NCI-H460 (cell line): ENCODE measurements at regions not wholly inside any gene's neighbourhood (a gene's known extent, or its start where the extent isn't known, plus 50 kb on each side); places are given as distances from the start of the nearest gene placed in this dataset.

Experiments
- DNase-seq: peaks from one replicate; pipeline ENCODE4 v3.0.0-alpha.2; 2016; ENCODE audit warnings: low read depth; ENCODE audit errors: extremely low read depth

DNA sequence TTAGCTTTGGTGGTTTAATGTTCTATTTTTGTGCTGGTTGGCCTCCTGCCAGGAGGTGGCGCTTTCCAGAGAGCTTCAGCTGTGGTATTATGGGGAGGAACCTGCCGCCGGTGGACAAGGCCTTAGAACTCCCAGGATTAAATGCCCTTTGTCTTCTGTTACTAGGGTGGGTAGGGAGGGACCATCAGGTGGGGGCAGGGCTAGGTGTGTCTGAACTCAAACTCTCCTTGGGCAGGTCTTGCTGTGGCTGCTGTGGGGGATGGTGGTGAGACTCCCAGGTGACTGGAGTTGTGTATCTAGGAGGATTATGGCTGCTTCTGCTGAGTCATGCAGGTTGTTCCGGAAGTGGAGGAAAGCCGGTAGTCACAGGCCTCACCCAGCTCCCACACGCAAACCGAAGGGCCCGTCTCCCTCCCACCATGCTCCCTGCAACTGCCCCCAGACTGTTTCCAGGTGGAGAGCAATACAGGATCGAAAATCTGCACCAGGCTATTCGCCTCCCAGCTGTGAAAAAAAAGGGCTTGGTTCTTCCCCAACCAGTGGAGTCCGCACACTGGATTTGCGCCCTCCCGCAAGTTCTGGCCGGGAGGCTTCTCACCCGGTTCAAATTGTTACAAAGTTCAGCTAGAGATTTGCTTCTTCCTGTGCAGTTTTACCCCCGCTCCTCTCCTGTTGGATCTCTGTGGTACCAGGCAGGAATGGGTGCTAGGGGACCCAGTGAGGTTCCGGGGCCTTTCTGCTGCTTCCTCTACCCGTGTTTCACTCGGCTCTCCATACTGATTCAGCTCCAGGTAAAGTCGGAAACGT, 220.5 kb downstream of the CENPF start:
- no peak for DNase-seq

DNA sequence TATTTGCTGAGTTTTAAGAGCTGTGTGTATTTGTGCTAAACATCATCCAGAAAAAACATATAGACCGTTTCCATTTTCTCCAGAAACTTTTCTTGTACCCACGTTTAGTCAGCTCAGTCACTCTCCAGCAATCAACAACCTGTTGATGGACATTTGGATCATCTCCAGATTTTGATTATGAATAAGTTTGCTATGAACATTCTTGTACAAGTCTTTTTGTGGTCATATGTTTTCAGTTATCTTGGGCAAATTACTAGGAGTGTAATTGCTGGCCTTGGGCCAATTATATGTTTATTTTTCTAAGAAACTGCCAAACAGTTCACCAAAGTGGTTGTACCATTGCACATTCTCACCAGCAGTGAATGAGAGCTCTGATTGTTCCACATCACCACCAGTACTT, 221.8 kb downstream of the CENPF start:
- DNase-seq = no peak

DNA sequence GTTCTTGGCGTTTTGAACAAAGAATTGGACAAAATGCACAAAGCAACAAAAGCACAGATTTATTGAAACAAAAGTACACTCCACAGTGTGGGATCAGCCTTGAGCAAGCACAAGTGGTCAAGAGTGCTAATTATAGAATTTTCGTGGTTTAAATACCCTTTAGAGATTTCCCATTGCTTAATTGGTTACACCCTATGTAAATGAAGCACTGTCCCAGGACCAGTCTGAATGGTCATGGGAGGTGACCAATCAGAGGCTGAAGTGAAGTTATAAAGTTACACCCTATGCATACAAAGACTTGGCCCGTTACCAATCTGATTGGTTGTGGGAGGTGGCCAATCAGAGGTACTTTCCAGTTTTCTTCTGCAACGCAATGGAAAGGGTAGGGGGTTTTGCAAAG, 223.6 kb downstream of the CENPF start:
- DNase-seq = no peak

DNA sequence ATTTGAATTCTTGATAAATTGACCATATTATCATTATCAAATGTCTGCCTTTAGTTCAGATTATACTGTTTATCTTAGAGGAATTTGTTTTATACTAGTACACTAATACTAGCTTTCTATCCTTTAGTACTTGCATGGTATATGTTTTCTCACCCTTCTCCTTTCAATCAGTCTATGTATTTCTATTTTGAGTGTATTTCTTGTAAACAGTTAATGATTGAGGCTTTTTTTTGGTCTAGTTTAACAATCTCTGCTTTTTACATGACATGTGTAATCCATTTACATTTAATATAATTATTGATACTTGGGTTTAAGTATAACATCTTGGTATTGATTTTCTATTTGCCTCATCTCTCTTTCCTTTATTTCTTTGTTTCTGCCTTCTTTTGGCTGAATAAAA, 224.9 kb downstream of the CENPF start:
- no peak for DNase-seq

DNA sequence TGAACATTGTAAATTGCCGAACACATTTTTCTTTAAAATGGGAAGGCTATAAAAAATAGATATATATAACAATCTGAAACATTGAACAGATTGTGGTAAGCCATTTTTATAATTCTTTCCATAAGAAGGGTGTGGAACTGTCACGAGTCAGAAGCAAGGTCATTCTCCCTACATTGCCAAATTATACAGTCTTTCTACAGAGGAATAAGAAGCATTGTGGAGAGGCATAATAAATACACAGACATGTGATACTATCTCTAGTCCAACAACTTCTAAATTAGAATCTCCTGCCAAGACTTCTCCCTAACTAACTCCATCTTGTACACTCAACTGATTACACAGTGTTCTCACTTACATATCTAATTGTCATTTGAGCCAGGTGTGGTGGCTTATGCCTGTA, 227.9 kb downstream of the CENPF start:
- DNase-seq = no peak

DNA sequence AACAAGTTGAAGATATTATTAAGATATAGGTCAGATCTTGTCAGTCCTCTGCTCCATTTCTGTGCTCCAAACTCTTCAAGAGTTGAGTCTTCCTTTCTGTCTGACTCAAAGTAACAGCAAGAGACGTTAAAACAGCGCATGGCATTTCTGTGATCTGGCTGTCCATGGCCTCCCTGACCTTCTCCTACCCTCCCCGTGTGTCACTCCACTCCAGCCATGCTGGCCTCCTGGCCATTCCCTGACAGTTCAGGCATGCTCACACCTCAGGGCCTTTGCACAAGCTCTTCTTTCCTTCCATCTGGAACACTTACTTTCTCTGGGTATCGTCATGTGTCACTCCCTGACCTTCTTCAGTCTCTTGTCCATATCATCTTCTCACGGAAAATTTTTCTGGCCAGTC, 229.0 kb downstream of the CENPF start:
- DNase-seq = no peak

DNA sequence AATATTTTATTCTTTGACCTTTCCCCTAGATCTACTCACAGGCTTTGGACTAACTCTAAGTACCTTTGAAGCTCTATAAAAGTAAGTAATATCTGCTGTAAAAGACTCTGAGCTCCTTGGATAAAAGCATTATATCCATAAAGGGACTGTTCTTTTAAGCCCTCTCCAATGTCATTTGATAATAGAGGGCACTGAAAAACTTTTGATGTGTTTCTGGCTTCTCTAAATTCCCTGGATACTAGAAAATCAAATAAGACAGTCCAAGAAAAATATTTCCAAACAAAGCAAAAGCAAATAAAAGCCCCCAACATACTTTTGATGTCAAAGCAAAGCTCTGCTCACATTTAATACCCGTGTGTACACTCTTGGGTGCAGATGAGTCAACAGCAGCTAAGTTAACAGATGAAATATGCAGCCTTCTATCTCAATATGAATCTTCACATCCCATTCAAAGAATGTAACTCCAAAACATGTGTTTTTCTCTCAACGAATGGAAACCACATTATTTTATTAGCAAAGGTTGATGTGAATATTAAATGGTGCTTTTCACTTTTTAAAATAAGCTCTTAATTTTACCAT, 230.3 kb downstream of the CENPF start:
- no peak for DNase-seq

DNA sequence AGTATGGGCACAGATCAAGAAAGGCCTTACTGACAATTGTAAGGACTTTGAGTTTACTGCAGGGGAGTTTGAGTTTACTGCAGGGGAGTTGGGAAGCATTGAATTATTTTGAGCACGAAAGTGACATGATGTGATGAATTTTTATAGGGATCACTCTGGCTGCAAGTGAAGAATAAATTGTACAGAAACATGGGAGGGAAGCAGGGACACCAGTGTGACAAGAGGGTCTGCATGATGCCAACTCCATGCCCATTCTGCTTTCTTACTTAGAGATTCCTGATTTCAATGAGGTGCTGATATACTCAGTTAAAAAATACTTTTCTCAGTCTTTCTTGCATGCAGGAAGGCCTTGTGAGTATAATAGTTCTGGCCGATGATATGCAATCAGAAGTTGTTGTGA, 234.4 kb downstream of the CENPF start:
- no peak for DNase-seq

DNA sequence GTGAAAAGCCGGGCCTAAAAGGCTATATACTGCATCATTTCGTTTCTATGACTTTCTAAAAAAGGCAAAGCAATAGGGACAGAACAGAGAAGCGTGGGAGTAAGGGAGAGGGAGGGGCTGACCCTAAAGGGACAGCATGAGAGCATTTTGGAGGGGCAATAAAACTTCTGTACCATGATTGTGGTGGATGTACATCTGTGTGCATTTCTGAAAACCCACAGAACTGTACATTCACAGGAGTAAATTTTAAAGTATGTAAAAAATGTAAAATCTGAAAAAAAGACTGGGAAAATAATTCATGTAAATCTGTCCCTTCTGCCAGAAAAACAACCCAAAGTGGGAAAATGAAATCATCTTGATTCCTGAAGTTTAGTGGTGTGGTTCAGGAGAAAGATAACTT, 235.4 kb downstream of the CENPF start:
- DNase-seq = no peak

DNA sequence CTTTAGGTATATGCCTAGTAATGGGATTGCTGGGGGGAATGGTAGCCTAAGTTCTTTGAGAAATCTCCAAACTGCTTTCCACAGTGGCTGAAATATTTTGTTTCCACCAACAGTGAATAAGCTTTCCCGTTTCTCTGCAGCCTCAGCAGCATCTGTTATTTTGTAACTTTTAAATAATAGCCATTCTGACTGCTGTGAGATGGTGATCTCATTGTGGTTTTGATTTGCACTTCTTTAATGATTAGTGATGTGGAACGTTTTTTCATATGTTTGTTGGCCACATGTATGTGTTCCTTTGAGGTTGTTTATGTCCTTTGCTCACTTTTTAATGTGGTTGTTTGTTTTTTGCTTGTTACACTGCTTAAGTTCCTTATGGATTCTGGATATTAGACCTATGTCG, 237.4 kb downstream of the CENPF start:
- no peak for DNase-seq

DNA sequence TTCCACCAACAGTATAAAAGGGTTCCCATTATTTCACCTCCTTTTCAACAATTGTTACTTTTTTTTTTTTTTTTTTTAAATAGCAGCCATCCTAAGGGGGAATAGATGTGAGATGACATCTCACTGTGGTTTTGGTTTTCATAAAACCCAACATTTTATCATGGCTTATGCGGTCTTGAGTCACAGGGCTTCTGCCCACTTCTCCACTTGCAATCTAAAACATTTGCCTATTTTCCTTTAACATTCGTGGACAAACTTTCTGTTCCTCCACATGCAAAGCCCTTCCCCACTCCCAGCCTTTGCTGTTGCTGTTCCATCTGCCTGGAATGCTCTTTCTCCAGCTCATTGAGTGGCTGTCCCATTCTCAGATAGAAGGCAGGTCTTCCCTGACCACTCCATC, 239.7 kb upstream of the KCNK2 start:
- DNase-seq = no peak

DNA sequence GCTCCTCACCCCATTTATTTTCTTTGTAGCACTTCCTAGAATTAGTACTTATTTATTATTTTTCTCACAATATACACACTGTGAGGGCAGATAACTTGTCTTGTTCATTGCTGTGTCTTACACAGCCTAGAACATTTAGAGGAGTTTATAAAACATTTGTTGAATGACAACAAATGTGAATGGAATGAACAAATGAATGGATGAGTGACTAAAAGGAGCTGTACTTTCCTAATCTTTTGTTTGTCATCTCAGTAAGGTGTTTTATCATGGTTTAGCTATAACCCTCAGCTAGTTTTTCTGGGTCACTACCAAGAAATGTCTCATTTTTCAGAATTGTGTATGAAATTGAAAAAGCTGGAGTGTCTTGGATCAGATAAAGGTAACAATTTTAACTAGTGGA, 239.3 kb upstream of the KCNK2 start:
- no peak for DNase-seq

DNA sequence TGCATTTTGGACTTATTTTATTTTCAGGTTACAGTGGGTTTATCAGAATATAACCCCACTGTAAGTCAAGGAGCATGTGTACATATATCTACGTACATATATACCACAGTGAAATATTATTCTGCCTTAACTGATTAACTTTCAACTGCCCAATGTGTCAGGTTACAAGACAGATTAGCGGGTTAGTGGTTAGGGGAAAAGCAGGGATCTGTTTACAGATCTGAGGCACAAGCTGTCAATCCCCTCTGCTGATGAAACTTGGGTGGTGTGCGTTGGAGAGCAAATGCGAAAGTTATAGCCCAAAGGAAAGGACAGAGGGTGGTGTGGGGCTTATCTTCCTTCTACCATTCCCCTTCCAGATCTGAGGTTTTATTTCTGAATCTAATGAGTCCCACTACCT, 238.2 kb upstream of the KCNK2 start:
- no peak for DNase-seq

DNA sequence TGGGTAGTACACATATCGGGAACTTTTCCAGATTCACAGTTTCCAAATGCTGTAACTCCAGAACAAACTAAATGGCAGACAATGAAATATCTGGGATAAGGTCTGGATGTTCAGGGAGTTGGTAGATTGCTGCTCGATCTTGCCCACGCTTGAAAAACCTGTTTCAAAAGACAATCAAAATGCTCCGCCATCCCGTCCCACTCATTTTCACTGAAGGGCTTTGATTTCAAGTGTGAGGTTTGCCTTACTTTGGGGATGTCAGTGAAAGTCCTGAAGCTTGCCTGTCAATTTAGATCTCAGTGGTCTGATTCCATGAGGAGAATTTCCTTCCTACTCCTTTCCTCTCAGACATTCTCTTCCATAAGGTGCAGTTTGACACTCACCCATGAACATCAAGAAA, 236.3 kb upstream of the KCNK2 start:
- DNase-seq = no peak

DNA sequence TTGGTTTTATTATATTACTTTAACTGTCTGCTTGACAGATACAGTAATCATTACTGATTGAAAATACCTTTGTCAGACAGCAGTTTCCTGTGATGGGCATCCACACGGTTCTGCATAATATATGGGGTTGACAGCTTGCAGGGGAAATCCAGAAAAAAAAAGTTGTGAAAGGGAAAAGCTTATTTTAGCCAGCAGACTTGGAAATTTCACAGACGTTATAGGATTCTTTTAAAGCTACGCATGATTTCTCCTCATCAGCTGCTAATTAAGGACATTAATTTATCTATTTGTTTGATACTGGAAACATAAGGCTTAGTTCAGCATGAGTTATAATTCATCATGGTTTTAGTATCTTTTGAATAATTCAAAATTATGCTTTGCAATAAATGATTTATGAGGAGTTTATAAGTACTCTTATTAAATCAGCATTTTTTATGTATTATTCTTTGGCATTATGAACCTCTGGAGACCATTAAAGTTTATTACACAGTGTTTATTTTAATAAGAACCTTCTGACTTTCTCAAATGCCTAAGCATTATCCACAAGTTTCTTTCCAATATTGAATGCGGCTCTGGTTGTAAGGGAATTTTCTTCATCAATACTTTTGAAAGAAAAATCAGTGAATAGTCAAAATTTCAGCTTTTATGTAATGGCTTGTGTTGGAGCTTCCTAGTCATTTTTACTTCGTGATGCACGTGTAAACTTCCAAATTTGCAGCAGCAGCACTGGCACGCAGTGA, 235.3 kb upstream of the KCNK2 start:
- DNase-seq = no peak

DNA sequence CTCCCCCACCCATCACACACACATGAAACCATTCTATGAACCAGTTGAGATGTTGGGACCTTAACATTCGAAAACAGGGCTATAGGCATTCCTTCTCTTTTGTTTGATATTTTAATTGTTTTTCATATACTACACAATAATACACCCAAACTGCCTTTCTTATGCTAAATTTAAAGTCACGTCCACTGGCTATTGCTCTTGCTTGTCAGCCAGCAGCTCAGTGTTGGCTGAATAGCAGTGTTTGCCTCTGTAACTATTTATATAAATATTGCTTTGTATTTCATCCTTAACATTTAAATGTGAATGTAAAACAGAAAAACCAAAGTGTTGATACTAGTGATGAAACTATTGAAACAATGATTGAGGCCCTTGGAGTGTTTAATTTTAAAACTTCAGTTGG, 234.4 kb upstream of the KCNK2 start:
- no peak for DNase-seq

DNA sequence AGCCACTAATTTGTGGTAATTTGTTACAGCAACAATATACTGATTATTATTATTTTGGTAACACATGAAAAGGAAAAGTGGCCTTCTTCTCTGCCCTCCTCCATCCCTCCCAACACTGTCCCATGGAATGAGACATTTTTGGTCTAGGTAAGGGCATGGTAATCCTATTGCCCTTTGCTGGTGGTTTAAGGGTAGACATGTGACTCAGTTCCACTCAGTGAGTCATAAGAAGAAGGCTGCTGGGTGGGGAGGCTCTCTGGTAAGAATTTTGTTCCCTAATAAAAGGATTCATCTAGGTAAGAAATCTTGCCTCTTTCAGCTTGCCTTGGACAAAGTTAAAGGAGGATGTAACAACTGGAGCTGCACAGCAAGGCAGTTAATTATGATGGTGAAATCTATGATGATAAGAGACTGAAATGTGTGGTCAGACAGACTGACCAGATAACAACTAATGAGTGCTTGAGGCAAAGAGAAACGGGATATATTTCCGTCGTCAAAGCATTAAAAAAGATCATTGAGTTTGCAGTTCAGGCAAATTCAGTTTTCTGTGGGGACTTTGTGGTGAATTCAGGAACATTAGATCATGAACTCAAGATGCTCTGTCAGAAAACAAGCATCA, 232.0 kb upstream of the KCNK2 start:
- no peak for DNase-seq

DNA sequence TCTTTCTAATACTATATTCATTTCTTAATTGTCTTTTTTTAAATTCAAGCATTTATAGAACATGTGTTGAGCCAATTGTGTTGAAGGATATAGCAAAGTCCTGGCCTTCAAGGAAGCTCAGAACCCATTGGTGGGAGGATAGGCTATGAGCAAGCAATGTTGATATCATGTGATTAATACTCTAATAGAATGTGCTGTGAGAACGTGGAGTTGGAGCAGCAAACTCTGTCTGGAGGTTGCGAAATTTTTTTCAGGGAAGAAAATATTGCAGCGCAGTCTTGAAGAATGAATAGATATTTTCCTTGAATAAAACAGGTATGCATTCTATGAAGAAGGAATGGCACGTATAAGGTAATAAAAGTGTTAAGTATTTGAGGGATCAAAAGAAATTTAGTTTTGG, 229.2 kb upstream of the KCNK2 start:
- DNase-seq = no peak

DNA sequence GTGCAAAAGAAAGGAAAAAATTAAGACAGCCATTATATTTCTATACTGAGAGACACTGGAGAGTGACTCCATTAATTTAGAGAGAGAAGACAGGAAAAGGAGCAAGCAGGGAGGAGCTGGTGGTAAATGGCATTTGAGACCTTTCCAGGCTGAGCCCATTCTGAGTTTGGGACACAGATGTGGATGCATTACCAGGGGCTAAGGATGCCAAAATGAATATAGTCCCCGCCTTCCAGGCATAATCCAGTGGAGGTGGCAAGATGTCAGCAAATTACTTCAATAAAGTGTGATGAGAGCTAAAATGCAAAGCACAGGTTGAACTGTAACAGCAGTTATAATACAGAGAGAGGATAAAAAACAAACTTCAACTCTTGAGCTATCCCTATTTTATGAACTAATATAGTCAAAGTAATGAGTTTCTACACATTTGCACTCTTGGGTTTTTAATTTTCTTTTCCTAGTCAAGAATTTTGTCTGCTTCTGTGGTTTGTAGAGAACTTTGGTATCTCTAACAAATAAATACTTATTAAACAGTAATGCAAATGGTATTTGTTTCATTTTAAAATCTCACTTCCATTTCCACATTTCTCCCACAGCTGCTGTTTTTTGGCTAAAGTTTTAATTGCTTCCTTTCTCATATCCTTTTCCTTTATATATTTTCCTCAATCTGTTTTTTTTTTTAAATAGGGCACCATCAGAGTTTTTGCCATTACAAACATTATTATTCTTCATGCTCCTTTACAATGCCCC, 228.2 kb upstream of the KCNK2 start:
- no peak for DNase-seq

DNA sequence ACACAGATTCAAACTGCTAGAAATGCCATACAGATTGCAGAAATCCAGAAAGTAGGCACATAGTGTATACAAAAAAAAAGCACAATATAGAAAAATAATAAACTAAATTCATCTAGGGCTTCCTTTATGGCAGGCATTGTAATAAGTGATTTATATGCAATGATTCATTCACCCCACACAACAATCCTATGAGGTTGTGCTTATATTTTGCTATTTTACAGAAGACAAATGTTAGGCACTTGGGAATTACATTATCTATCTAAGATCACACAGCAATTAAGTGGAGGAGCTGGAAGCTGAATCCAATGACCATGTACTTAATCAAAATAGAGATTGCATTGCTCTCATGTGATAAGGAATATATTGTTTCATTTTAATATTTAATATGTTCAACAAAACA, 225.7 kb upstream of the KCNK2 start:
- DNase-seq = no peak

DNA sequence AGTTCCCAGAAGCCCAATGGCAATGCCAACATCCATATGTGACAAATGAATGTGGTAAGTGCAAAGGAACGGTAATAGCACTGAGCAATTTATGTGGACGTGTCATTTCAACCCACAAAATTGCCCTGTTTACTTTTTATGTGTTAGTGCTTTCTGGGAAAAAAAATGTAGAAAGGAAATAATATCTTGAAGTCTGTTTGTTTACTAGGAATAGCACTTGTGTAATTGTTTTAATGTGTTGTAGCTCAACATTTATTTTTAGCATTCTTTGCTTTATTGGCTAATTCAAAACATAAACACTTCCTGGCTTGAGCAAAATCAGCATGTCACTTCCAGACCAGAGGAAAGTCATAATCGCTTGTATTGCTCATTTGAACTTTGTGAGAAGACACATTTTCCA, 224.8 kb upstream of the KCNK2 start:
- DNase-seq = peak; percentile 71
